Mucosa of rectum (tissue), 2 donors: ENCODE measurements at regions not wholly inside any gene's neighbourhood (a gene's known extent, or its start where the extent isn't known, plus 50 kb on each side); places are given as distances from the start of the nearest gene placed in this dataset.

Source experiments
- H3K27ac ChIP-seq, 2 donors: one replicate each; pipeline ENCODE4 v1.7.0; 2013; ENCODE audit warnings: inconsistent platforms in 2 of 2, low read depth in 2 of 2, low read length in 2 of 2
- H3K27me3 ChIP-seq, 2 donors: one replicate each; pipeline ENCODE4 v1.7.0; 2013; ENCODE audit warnings: low read length in 2 of 2; ENCODE audit not compliant: control insufficient read depth in 2 of 2, insufficient read depth in 2 of 2
- H3K36me3 ChIP-seq, 2 donors: one replicate each; pipeline ENCODE4 v1.7.0; 2013; ENCODE audit warnings: low read length in 2 of 2; ENCODE audit not compliant: control insufficient read depth in 2 of 2, insufficient read depth in 2 of 2
- H3K4me1 ChIP-seq, 2 donors: one replicate each; pipeline ENCODE4 v1.7.0; 2013; ENCODE audit warnings: low read length in 2 of 2, mild to moderate bottlenecking in 1 of 2; ENCODE audit not compliant: control insufficient read depth in 2 of 2, insufficient read depth in 2 of 2
- H3K4me3 ChIP-seq, 2 donors: one replicate each; pipeline ENCODE4 v1.7.0; 2013; ENCODE audit warnings: low read length in 2 of 2
- H3K9ac ChIP-seq, 2 donors: one replicate each; pipeline ENCODE4 v1.7.0; 2013; ENCODE audit warnings: low read length in 2 of 2, low read depth in 1 of 2, mild to moderate bottlenecking in 1 of 2
- H3K9me3 ChIP-seq, 2 donors: one replicate each; pipeline ENCODE4 v1.7.0; 2013; ENCODE audit warnings: low read length in 2 of 2; ENCODE audit not compliant: control insufficient read depth in 2 of 2
- donor health status: healthy.
- donor health status: Normal muscosa, but diverticular disease.

- Histone ChIP-seq H3K4me1 (no peaks in the 10 kb centered on the region), H3K9me3 (no peaks in the 10 kb centered on the region), H3K36me3 (no peaks in the 10 kb centered on the region), H3K27ac (no peak overlapping the region), H3K27me3 (no peaks in the 10 kb centered on the region), H3K9ac (no peak overlapping the region), H3K4me3 (no peak overlapping the region)
Measured at GRCh38 chr18:51912381-51912780, 427.6 kb upstream of the DCC start.

- Histone ChIP-seq H3K9ac (no peak overlapping the region), H3K4me3 (no peak overlapping the region), H3K9me3 (no peaks in the 10 kb centered on the region), H3K36me3 (no peaks in the 10 kb centered on the region), H3K27me3 (no peaks in the 10 kb centered on the region), H3K4me1 (no peaks in the 10 kb centered on the region), H3K27ac (no peak overlapping the region)
Measured at GRCh38 chr18:51915176-51915575, 424.8 kb upstream of the DCC start.

GRCh38 chr18:51921862-51922261 is 418.1 kb upstream of the DCC start:
- no peak overlapping the region for H3K9ac ChIP-seq
- peaks cover 0 to 5% of the 10 kb centered on the region in 2 donors for H3K9me3 ChIP-seq
- H3K27me3 ChIP-seq = no peaks in the 10 kb centered on the region
- H3K27ac ChIP-seq = no peak overlapping the region
- H3K4me3 ChIP-seq = no peak overlapping the region
- H3K36me3 ChIP-seq = no peaks in the 10 kb centered on the region
- H3K4me1 ChIP-seq = no peaks in the 10 kb centered on the region

GRCh38 chr18:51933903-51934302 is 406.1 kb upstream of the DCC start:
- Histone ChIP-seq H3K9me3 (no peaks in the 10 kb centered on the region), H3K36me3 (no peaks in the 10 kb centered on the region), H3K27me3 (no peaks in the 10 kb centered on the region), H3K4me1 (no peaks in the 10 kb centered on the region), H3K4me3 (no peak overlapping the region), H3K27ac (no peak overlapping the region), H3K9ac (no peak overlapping the region)

DNA sequence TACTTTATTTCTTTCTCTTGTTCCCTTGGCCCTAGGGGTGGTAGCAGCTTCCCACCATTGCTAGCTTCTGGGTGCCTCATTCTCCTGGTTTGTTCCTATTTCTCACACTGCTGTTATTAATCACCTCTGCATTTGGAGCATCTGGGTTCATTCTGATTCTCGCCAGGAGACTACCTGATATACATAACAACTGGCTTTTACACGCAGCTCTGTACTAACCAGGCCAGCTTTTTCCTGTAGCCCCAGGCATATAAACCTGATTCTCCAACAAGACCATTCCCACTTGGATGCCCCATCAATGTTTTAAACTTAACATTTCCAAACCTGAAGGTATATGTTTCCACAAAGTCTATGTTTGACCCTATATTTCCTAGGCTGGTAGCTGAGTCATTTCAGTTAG is 403.9 kb upstream of the DCC start:
- Histone ChIP-seq H3K9me3 (no peaks in the 10 kb centered on the region), H3K27me3 (no peaks in the 10 kb centered on the region), H3K4me1 (no peaks in the 10 kb centered on the region), H3K9ac (no peak overlapping the region), H3K27ac (no peak overlapping the region), H3K4me3 (no peak overlapping the region), H3K36me3 (no peaks in the 10 kb centered on the region)

DNA sequence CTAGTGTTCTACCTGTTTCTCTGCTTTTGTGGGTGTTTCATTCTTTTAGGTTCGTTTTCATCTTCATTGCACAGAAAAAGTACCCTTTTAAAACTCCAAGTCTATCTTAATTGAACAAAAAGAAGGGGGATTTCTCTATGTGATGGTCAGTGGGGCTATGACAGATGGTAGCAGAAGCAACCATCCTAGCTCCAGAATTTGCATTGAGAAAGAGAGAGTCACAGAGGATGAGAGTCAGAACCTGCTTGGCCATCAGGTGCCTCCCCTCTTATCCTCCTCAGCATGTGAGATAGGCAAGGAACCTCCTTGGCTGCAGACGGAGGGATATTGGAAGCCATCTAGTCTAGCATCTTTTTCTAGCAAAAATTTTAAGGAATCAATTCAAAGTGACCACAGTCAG is 398.0 kb upstream of the DCC start:
- Histone ChIP-seq H3K4me1 (no peaks in the 10 kb centered on the region), H3K27me3 (no peaks in the 10 kb centered on the region), H3K36me3 (no peaks in the 10 kb centered on the region), H3K27ac (no peak overlapping the region), H3K9ac (no peak overlapping the region), H3K4me3 (no peak overlapping the region), H3K9me3 (no peaks in the 10 kb centered on the region)

DNA sequence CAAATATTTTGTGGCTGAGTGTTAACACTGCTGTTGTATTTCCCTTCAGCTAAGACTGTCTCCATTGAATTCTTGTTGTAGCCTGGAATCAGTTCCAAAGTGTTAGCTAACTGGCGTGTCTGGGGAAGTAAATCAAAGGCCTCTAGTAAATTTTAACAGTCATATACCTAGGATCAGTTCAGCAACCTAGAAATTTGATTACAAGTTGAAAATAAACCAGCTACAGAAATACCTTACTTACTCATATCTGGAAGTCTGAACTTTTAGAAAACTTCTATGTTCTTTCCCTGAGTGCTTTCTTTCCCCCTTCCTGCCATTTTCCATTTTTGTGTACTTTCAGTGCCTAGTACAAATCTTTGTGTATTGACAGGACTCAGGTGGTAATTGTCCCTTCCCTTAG is 396.7 kb upstream of the DCC start:
- Histone ChIP-seq H3K27me3 (no peaks in the 10 kb centered on the region), H3K9me3 (no peaks in the 10 kb centered on the region), H3K4me3 (no peak overlapping the region), H3K36me3 (no peaks in the 10 kb centered on the region), H3K27ac (no peak overlapping the region), H3K9ac (no peak overlapping the region), H3K4me1 (no peaks in the 10 kb centered on the region)

- H3K9me3 ChIP-seq = no peaks in the 10 kb centered on the region
- no peak overlapping the region for H3K9ac ChIP-seq
- H3K4me3 ChIP-seq = no peak overlapping the region
- no peaks in the 10 kb centered on the region for H3K27me3 ChIP-seq
- H3K27ac ChIP-seq = no peak overlapping the region
- H3K36me3 ChIP-seq = no peaks in the 10 kb centered on the region
- H3K4me1 ChIP-seq = no peaks in the 10 kb centered on the region
Measured at GRCh38 chr18:51946946-51947345, 393.1 kb upstream of the DCC start.

DNA sequence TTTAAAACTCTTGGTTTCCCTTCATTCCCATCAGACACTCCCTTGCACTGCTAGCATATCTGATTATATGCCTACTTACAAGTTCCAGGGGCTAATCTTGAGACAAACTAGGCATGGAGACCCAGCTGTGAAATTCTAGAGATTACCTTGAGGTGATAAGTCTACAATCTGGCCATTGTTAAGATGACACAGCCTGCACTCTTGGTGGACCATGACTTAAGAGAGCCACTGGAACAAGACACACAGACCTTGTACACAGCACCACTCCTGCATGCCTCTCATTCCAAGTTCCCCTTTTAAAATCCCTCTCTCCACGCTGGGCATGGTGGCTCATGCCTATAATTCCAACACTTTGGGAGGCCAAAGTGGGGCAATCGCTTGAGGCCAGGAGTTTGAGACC is 387.2 kb upstream of the DCC start:
- Histone ChIP-seq H3K27ac (no peak overlapping the region), H3K4me3 (no peak overlapping the region), H3K4me1 (no peaks in the 10 kb centered on the region), H3K36me3 (no peaks in the 10 kb centered on the region), H3K9me3 (no peaks in the 10 kb centered on the region), H3K9ac (no peak overlapping the region), H3K27me3 (no peaks in the 10 kb centered on the region)

GRCh38 chr18:51953521-51953920 is 386.5 kb upstream of the DCC start:
- Histone ChIP-seq H3K9ac (no peak overlapping the region), H3K4me1 (no peaks in the 10 kb centered on the region), H3K27me3 (no peaks in the 10 kb centered on the region), H3K36me3 (no peaks in the 10 kb centered on the region), H3K4me3 (no peak overlapping the region), H3K9me3 (no peaks in the 10 kb centered on the region), H3K27ac (no peak overlapping the region)

DNA sequence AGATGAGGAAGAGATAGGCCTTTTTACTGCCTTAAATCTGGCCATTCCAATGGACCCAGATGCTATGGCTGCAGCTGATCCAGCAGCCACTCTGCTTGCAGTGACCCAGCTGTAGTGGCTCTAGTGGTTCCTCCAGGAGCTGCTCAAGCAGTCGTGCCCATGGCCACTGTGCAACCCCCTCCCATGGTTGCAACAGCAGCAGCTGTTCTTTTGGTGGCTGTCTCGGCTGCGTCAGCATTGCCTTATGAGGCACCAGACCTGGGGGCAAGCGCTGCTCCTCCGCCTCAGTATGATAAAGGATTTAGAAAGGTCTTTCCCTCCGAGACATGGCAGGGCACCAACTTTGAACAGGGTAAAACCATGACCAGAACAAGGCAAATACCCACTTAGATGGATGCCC is 384.9 kb upstream of the DCC start:
- H3K4me3 ChIP-seq = no peak overlapping the region
- no peaks in the 10 kb centered on the region for H3K27me3 ChIP-seq
- H3K27ac ChIP-seq = no peak overlapping the region
- H3K9me3 ChIP-seq = no peaks in the 10 kb centered on the region
- H3K4me1 ChIP-seq = no peaks in the 10 kb centered on the region
- H3K9ac ChIP-seq = no peak overlapping the region
- H3K36me3 ChIP-seq = no peaks in the 10 kb centered on the region
